DOHH2 (cell line): ENCODE measurements at regions not wholly inside any gene's neighbourhood (a gene's known extent, or its start where the extent isn't known, plus 50 kb on each side); places are given as distances from the start of the nearest gene placed in this dataset.

Experiments used
- CTCF ChIP-seq: fragments of 200-600 bp; sonication (generic); IDR thresholded peaks from one replicate; pipeline ENCODE4 v1.5.1; 2014; ENCODE audit warnings: antibody characterized with exemption, mild to moderate bottlenecking, low read depth, low read length; ENCODE audit not compliant: poor library complexity, severe bottlenecking
- EZH2phosphoT487 ChIP-seq: fragments of 200-600 bp; sonication (generic); IDR thresholded peaks from 2 replicates; pipeline ENCODE4 v1.6.1; 2017; ENCODE audit warnings: borderline replicate concordance, mild to moderate bottlenecking, antibody characterized with exemption, low read length, moderate library complexity, mixed read lengths

GRCh38 chr4:128608006-128608405 lies 201.5 kb upstream of the JADE1 start:
- no peak for TF ChIP-seq EZH2phosphoT487
- TF ChIP-seq CTCF, result no peak
